ENCODE measurements at regions not wholly inside any gene's neighbourhood (a gene's known extent, or its start where the extent isn't known, plus 50 kb on each side); places are given as distances from the start of the nearest gene placed in this dataset.

DNA sequence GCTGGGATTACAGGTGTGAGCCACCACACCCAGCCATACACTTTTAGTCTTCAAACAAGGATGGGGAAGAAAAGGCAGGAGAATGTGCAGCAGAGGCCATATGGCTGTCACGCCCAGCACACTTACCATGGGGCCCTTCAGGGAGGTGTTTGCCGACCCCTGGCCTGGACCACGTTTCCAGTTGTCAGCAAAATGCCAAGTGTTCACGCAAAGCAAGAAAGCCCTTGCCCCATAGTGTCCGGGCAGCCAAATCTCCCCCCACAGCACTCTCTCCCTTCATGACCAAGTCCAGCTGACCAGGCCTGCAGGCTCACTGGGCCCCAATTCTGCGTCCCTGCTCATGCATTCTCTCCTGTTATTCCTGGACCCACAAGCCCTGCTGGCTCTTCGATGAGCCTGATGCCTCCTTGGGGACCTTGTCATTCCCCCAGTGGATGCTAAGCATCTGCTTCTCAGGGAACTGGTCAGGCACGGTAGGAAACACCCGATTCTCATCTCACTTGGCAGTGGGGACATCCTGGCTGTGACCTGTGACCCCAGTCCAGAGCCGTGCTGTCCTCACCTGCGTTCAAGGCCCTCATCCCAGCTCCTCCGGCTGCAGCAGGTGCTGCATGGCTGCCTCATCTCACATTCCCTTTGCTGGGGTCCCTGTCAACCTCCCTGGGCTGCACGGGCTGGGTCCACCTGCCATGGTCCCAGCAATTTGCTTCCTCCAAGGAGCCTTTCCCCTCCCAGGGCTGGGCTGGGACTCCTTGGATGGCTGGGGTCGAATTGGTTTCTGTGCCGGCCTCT, 96.4 kb downstream of the CTTN start:
- 77% methylated on average over 15 of the region's 15 CpGs for WGBS (ENCODE audit: insufficient coverage)
- Histone ChIP-seq H3K27me3 (ENCODE audit: control insufficient read depth, insufficient read depth, low read length) (peaks cover 6% of the 10 kb centered on the region), H3K4me1 (ENCODE audit: control insufficient read depth, insufficient read depth, low read length) (peaks cover 11% of the 10 kb centered on the region), H3K9me3 (replicated peaks; ENCODE audit: control insufficient read depth, low read depth, low read length) (peaks cover 12% of the 10 kb centered on the region), H3K36me3 (ENCODE audit: control insufficient read depth, insufficient read depth, low read length) (no peaks in the 10 kb centered on the region), H3K4me3 (ENCODE audit: low read length) (no peak overlapping the region), H3K27ac (ENCODE audit: low read length) (no peak overlapping the region)
- DNase-seq, result no peak

- Histone ChIP-seq H3K27me3 (ENCODE audit: control insufficient read depth, insufficient read depth, low read length) (peaks cover 6% of the 10 kb centered on the region), H3K4me3 (ENCODE audit: low read length) (no peak overlapping the region), H3K9me3 (replicated peaks; ENCODE audit: control insufficient read depth, low read depth, low read length) (peaks cover 12% of the 10 kb centered on the region), H3K27ac (ENCODE audit: low read length) (no peak overlapping the region), H3K36me3 (ENCODE audit: control insufficient read depth, insufficient read depth, low read length) (no peaks in the 10 kb centered on the region), H3K4me1 (ENCODE audit: control insufficient read depth, insufficient read depth, low read length) (peaks cover 16% of the 10 kb centered on the region)
- no peak for DNase-seq
- 81% methylated on average over 22 of the region's 22 CpGs for WGBS (ENCODE audit: insufficient coverage)
Measured at GRCh38 chr11:70495351-70496310, 97.3 kb downstream of the CTTN start.

- WGBS (ENCODE audit: insufficient coverage), result 82% methylated on average over 9 of the region's 16 CpGs
- H3K27me3 ChIP-seq (ENCODE audit: control insufficient read depth, insufficient read depth, low read length), result peaks cover 6% of the 10 kb centered on the region
- no peak for DNase-seq
- no peak overlapping the region for H3K4me3 ChIP-seq (ENCODE audit: low read length)
- no peaks in the 10 kb centered on the region for H3K9me3 ChIP-seq (replicated peaks; ENCODE audit: control insufficient read depth, low read depth, low read length)
- H3K36me3 ChIP-seq (ENCODE audit: control insufficient read depth, insufficient read depth, low read length), result no peaks in the 10 kb centered on the region
- H3K4me1 ChIP-seq (ENCODE audit: control insufficient read depth, insufficient read depth, low read length), result peaks cover 27% of the 10 kb centered on the region
- H3K27ac ChIP-seq (ENCODE audit: low read length), result no peak overlapping the region
Measured at GRCh38 chr11:70496591-70497535, 98.5 kb downstream of the CTTN start.

GRCh38 chr11:70497536-70498075, 99.3 kb downstream of the CTTN start:
- H3K36me3 ChIP-seq (ENCODE audit: control insufficient read depth, insufficient read depth, low read length), result no peaks in the 10 kb centered on the region
- no peaks in the 10 kb centered on the region for H3K9me3 ChIP-seq (replicated peaks; ENCODE audit: control insufficient read depth, low read depth, low read length)
- 43% methylated on average over 7 of the region's 8 CpGs for WGBS (ENCODE audit: insufficient coverage)
- H3K4me3 ChIP-seq (ENCODE audit: low read length), result no peak overlapping the region
- no peak for DNase-seq
- peaks cover 6% of the 10 kb centered on the region for H3K27me3 ChIP-seq (ENCODE audit: control insufficient read depth, insufficient read depth, low read length)
- peaks cover 27% of the 10 kb centered on the region for H3K4me1 ChIP-seq (ENCODE audit: control insufficient read depth, insufficient read depth, low read length)
- no peak overlapping the region for H3K27ac ChIP-seq (ENCODE audit: low read length)

- WGBS (ENCODE audit: insufficient coverage), result 42% methylated on average over 7 of the region's 7 CpGs
- Histone ChIP-seq H3K9me3 (replicated peaks; ENCODE audit: control insufficient read depth, low read depth, low read length) (no peaks in the 10 kb centered on the region), H3K27me3 (ENCODE audit: control insufficient read depth, insufficient read depth, low read length) (peaks cover 6% of the 10 kb centered on the region), H3K27ac (ENCODE audit: low read length) (no peak overlapping the region), H3K4me3 (ENCODE audit: low read length) (no peak overlapping the region), H3K36me3 (ENCODE audit: control insufficient read depth, insufficient read depth, low read length) (no peaks in the 10 kb centered on the region), H3K4me1 (ENCODE audit: control insufficient read depth, insufficient read depth, low read length) (peaks cover 27% of the 10 kb centered on the region)
- DNase-seq, result peak; percentile 84
Measured at GRCh38 chr11:70498171-70498571, 99.8 kb downstream of the CTTN start.

GRCh38 chr11:70498976-70499801, 100.9 kb downstream of the CTTN start:
- WGBS (ENCODE audit: insufficient coverage), result 89% methylated on average over 22 of the region's 26 CpGs
- Histone ChIP-seq H3K27me3 (ENCODE audit: control insufficient read depth, insufficient read depth, low read length) (peaks cover 6% of the 10 kb centered on the region), H3K4me1 (ENCODE audit: control insufficient read depth, insufficient read depth, low read length) (peaks cover 35% of the 10 kb centered on the region), H3K36me3 (ENCODE audit: control insufficient read depth, insufficient read depth, low read length) (no peaks in the 10 kb centered on the region), H3K4me3 (ENCODE audit: low read length) (no peak overlapping the region), H3K9me3 (replicated peaks; ENCODE audit: control insufficient read depth, low read depth, low read length) (no peaks in the 10 kb centered on the region), H3K27ac (ENCODE audit: low read length) (no peak overlapping the region)
- no peak for DNase-seq

- peaks cover 46% of the 10 kb centered on the region for H3K4me1 ChIP-seq (ENCODE audit: control insufficient read depth, insufficient read depth, low read length)
- H3K9me3 ChIP-seq (replicated peaks; ENCODE audit: control insufficient read depth, low read depth, low read length), result no peaks in the 10 kb centered on the region
- H3K4me3 ChIP-seq (ENCODE audit: low read length), result no peak overlapping the region
- DNase-seq, result no peak
- no peak overlapping the region for H3K27ac ChIP-seq (ENCODE audit: low read length)
- WGBS (ENCODE audit: insufficient coverage), result 79% methylated on average over 23 of the region's 25 CpGs
- H3K27me3 ChIP-seq (ENCODE audit: control insufficient read depth, insufficient read depth, low read length), result peaks cover 6% of the 10 kb centered on the region
- H3K36me3 ChIP-seq (ENCODE audit: control insufficient read depth, insufficient read depth, low read length), result no peaks in the 10 kb centered on the region
Measured at GRCh38 chr11:70500076-70500847, 101.9 kb downstream of the CTTN start.

GRCh38 chr11:70501051-70501901, 102.9 kb downstream of the CTTN start:
- no peak overlapping the region for H3K4me3 ChIP-seq (ENCODE audit: low read length)
- H3K27me3 ChIP-seq (ENCODE audit: control insufficient read depth, insufficient read depth, low read length), result peaks cover 4% of the 10 kb centered on the region
- H3K27ac ChIP-seq (ENCODE audit: low read length), result no peak overlapping the region
- peaks cover 56% of the 10 kb centered on the region for H3K4me1 ChIP-seq (ENCODE audit: control insufficient read depth, insufficient read depth, low read length)
- H3K9me3 ChIP-seq (replicated peaks; ENCODE audit: control insufficient read depth, low read depth, low read length), result no peaks in the 10 kb centered on the region
- 71% methylated on average over 19 of the region's 26 CpGs for WGBS (ENCODE audit: insufficient coverage)
- DNase-seq, result peak; percentile 55
- H3K36me3 ChIP-seq (ENCODE audit: control insufficient read depth, insufficient read depth, low read length), result no peaks in the 10 kb centered on the region
